Hepatocyte (in vitro differentiated cells): ENCODE measurements at regions not wholly inside any gene's neighbourhood (a gene's known extent, or its start where the extent isn't known, plus 50 kb on each side); places are given as distances from the start of the nearest gene placed in this dataset.

Experiments
- DNase-seq: peaks from one replicate; pipeline ENCODE4 v3.0.0-alpha.2; 2016; ENCODE audit warnings: low spot score
- H2AFZ ChIP-seq: fragments of 200-600 bp; sonication (generic); 2 replicates; pipeline ENCODE4 v1.6.0; 2016; ENCODE audit warnings: antibody characterized with exemption, mild to moderate bottlenecking
- H3K27ac ChIP-seq: fragments of 200-600 bp; sonication (generic); 2 replicates; pipeline ENCODE4 v1.5.1; 2016; ENCODE audit warnings: mild to moderate bottlenecking
- H3K27me3 ChIP-seq: fragments of 200-600 bp; sonication (generic); 2 replicates; pipeline ENCODE4 v1.6.1; 2016
- H3K36me3 ChIP-seq: fragments of 200-600 bp; sonication (generic); replicated peaks from 2 replicates; pipeline ENCODE4 v1.5.1; 2016; ENCODE audit warnings: low read depth; ENCODE audit not compliant: insufficient read depth
- H3K4me1 ChIP-seq: fragments of 200-600 bp; sonication (generic); 2 replicates; pipeline ENCODE4 v1.5.1; 2016; ENCODE audit warnings: mild to moderate bottlenecking, moderate library complexity; ENCODE audit not compliant: insufficient read depth
- H3K4me2 ChIP-seq: fragments of 200-600 bp; sonication (generic); 2 replicates; pipeline ENCODE4 v1.6.0; 2016
- H3K4me3 ChIP-seq: fragments of 200-600 bp; sonication (generic); 2 replicates; pipeline ENCODE4 v1.5.1; 2016; ENCODE audit warnings: mild to moderate bottlenecking
- H3K79me2 ChIP-seq: fragments of 200-600 bp; sonication (generic); 2 replicates; pipeline ENCODE4 v1.6.0; 2017; ENCODE audit warnings: mild to moderate bottlenecking
- H3K9me2 ChIP-seq: fragments of 200-600 bp; sonication (generic); replicated peaks from 2 replicates; pipeline ENCODE4 v1.6.0; 2017; ENCODE audit warnings: mild to moderate bottlenecking; ENCODE audit not compliant: insufficient read depth
- H3K9me3 ChIP-seq: fragments of 200-600 bp; sonication (generic); 2 replicates; pipeline ENCODE4 v1.5.1; 2016; ENCODE audit warnings: low read depth, mild to moderate bottlenecking
- H4K20me1 ChIP-seq: fragments of 200-600 bp; sonication (generic); 2 replicates; pipeline ENCODE4 v1.6.0; 2016; ENCODE audit warnings: mild to moderate bottlenecking; ENCODE audit not compliant: insufficient read depth, poor library complexity, severe bottlenecking
- CTCF ChIP-seq: fragments of 200-600 bp; sonication (generic); IDR thresholded peaks from 2 replicates; pipeline ENCODE4 v1.5.1; 2016; ENCODE audit warnings: antibody characterized with exemption, mild to moderate bottlenecking; ENCODE audit not compliant: poor library complexity
- EZH2 ChIP-seq: fragments of 200-600 bp; sonication (generic); IDR thresholded peaks from 2 replicates; pipeline ENCODE4 v1.6.1; 2016; ENCODE audit warnings: antibody characterized with exemption, mild to moderate bottlenecking, borderline replicate concordance
- EZH2phosphoT487 ChIP-seq: fragments of 200-600 bp; sonication (generic); IDR thresholded peaks from one replicate; pipeline ENCODE4 v1.6.1; 2018; ENCODE audit warnings: antibody characterized with exemption, mild to moderate bottlenecking, low read depth, moderate library complexity; ENCODE audit not compliant: unreplicated experiment, severe bottlenecking
- WGBS: methylation state at CpG from one replicate; pipeline ENCODE4 v1.1.6; 2016; ENCODE audit warnings: low lambda C conversion rate; ENCODE audit errors: missing lambda C conversion rate; 5-methylcytosine and 5-hydroxymethylcytosine counted together

DNA sequence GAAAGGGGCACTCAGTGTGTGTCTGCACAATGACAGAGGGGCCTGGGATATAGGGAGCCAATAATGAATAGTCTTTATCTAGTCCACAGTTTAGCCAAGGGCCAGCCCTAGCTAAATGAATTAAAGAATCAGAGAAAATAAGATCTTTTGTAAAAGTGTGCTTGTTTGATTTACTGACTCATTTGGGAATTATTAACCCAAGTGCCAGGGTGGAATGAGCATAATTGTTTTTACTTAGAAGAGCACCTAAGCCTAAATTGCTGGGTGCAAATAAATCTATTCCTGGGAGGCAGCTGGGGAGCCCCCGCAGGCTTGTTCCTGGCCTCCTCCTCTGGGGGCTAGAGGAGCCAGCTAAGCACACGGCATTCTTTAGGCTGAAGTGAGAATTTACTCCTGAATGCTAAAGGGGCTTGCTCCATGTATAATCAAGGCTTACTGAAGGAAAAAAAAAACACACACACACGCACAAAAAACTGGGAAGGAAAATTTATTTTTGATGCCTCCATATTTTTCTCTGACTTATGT lies 405.3 kb upstream of the SUCLG2 start:
- WGBS, result 47% methylated on average over 3 of the region's 3 CpGs
- H3K79me2 ChIP-seq, result no peaks in the 10 kb centered on the region
- H3K9me3 ChIP-seq, result no peaks in the 10 kb centered on the region
- TF ChIP-seq EZH2 (no peak), CTCF (no peak), EZH2phosphoT487 (no peak)
- H4K20me1 ChIP-seq, result no peaks in the 10 kb centered on the region
- H3K27me3 ChIP-seq, result no peaks in the 10 kb centered on the region
- no peaks in the 10 kb centered on the region for H3K36me3 ChIP-seq
- no peak overlapping the region for H3K4me3 ChIP-seq
- peaks cover 3% of the 10 kb centered on the region for H3K4me1 ChIP-seq
- H2AFZ ChIP-seq, result no peak overlapping the region
- peak overlapping the region; percentile 31 for H3K4me2 ChIP-seq
- H3K27ac ChIP-seq, result peak overlapping the region; percentile 74
- DNase-seq, result peak; percentile 10
- H3K9me2 ChIP-seq, result no peaks in the 10 kb centered on the region

DNA sequence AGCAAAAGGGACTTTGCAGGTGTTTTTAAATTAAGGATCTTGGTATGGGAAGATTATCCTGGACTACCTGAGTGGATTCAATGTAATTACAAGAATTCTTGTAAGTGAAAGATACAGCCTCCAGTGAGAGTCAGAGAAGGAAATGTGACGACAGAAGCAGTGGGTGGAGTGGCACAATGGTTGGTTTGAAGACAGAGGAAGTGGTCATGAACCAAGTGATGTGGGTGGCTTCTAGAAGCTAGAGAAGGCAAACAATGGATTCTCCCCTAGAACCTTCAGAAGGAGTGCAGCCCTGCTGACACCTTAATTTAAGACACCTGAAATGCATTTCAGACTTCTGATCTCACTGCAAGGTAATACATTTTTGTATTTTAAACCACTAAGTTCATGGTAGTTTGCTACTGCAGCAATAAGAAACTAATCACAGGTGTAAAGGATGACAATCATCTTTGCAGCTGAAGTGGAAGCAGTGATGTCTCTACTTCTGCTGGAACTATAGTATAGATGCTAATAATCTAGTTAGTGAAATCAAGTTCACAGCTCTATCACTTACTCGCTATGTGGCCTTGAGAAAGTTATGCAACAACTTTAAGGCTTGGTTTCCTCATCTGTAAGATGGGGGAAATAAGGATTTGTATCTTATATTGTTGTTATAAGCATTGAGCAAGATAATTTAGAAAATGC lies 403.4 kb upstream of the SUCLG2 start:
- H2AFZ ChIP-seq, result no peak overlapping the region
- H3K27ac ChIP-seq, result no peak overlapping the region
- 42% methylated on average over 2 of the region's 2 CpGs for WGBS
- H3K36me3 ChIP-seq, result no peaks in the 10 kb centered on the region
- no peaks in the 10 kb centered on the region for H3K79me2 ChIP-seq
- H3K4me3 ChIP-seq, result no peak overlapping the region
- no peaks in the 10 kb centered on the region for H3K27me3 ChIP-seq
- TF ChIP-seq EZH2 (no peak), EZH2phosphoT487 (no peak), CTCF (no peak)
- no peaks in the 10 kb centered on the region for H3K9me2 ChIP-seq
- H3K4me1 ChIP-seq, result peaks cover 3% of the 10 kb centered on the region
- no peaks in the 10 kb centered on the region for H4K20me1 ChIP-seq
- DNase-seq, result no peak
- H3K9me3 ChIP-seq, result no peaks in the 10 kb centered on the region
- H3K4me2 ChIP-seq, result no peak overlapping the region

- H2AFZ ChIP-seq, result no peak overlapping the region
- H3K9me3 ChIP-seq, result no peaks in the 10 kb centered on the region
- no peaks in the 10 kb centered on the region for H3K79me2 ChIP-seq
- no peak overlapping the region for H3K27ac ChIP-seq
- H3K9me2 ChIP-seq, result no peaks in the 10 kb centered on the region
- H3K36me3 ChIP-seq, result no peaks in the 10 kb centered on the region
- 84% methylated on average over 2 of the region's 2 CpGs for WGBS
- TF ChIP-seq EZH2phosphoT487 (no peak), CTCF (no peak), EZH2 (no peak)
- no peak overlapping the region for H3K4me3 ChIP-seq
- H3K4me2 ChIP-seq, result no peak overlapping the region
- H3K27me3 ChIP-seq, result no peaks in the 10 kb centered on the region
- H4K20me1 ChIP-seq, result no peaks in the 10 kb centered on the region
- peaks cover 3% of the 10 kb centered on the region for H3K4me1 ChIP-seq
- DNase-seq, result no peak
Measured at GRCh38 chr3:68056556-68056955, 402.1 kb upstream of the SUCLG2 start.
